Type B pancreatic cell (in vitro differentiated cells): ENCODE measurements at regions not wholly inside any gene's neighbourhood (a gene's known extent, or its start where the extent isn't known, plus 50 kb on each side); places are given as distances from the start of the nearest gene placed in this dataset.

ENCODE experiments used
- DNase-seq: peaks from one replicate; pipeline ENCODE4 v3.0.0; 2021; ENCODE audit warnings: mixed read lengths; ENCODE audit not compliant: unreplicated experiment; ENCODE audit errors: extremely low spot score
- H3K27ac Mint-ChIP-seq: 2 replicates; pipeline ENCODE4 v1.8.0; 2021; ENCODE audit warnings: mild to moderate bottlenecking, mixed read lengths
- H3K27me3 Mint-ChIP-seq: 2 replicates; pipeline ENCODE4 v1.8.0; 2021; ENCODE audit warnings: mixed read lengths
- H3K36me3 Mint-ChIP-seq: 2 replicates; pipeline ENCODE4 v1.8.0; 2021; ENCODE audit warnings: mixed read lengths
- H3K4me1 Mint-ChIP-seq: one replicate; pipeline ENCODE4 v1.8.0; 2021; ENCODE audit warnings: mixed read lengths; ENCODE audit not compliant: unreplicated experiment
- H3K4me3 Mint-ChIP-seq: 2 replicates; pipeline ENCODE4 v1.8.0; 2021; ENCODE audit warnings: mild to moderate bottlenecking, mixed read lengths
- H3K9me3 Mint-ChIP-seq: 2 replicates; pipeline ENCODE4 v1.8.0; 2021; ENCODE audit warnings: mixed read lengths
- TF ChIP-seq, protein P1 (sequence below): fragments of 200-600 bp; sonication (generic); conservative IDR thresholded peaks from 2 replicates; pipeline ENCODE4 v1.5.0; 2021; ENCODE audit warnings: antibody characterized with exemption, mild to moderate bottlenecking

DNA sequence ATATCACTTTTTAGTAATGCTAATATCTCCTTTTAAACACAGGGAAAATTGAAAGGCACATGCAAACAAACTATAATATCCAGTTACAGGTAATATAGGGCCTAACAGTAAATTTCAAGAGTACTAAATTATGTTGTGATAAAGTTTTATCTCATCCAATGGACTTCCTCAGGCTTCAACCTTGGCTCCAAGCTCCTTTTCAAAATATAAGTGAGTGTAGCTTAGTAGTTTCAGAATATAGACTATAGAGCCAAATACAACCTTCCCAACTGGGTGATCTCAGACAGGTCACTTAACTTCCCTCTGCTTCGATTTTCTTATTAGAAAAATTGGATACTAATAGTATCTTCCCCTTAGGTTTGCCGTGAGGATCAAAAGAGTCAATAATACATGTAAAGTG, 93.5 kb upstream of the PARD3B start:
- TF ChIP-seq, protein P1, sequence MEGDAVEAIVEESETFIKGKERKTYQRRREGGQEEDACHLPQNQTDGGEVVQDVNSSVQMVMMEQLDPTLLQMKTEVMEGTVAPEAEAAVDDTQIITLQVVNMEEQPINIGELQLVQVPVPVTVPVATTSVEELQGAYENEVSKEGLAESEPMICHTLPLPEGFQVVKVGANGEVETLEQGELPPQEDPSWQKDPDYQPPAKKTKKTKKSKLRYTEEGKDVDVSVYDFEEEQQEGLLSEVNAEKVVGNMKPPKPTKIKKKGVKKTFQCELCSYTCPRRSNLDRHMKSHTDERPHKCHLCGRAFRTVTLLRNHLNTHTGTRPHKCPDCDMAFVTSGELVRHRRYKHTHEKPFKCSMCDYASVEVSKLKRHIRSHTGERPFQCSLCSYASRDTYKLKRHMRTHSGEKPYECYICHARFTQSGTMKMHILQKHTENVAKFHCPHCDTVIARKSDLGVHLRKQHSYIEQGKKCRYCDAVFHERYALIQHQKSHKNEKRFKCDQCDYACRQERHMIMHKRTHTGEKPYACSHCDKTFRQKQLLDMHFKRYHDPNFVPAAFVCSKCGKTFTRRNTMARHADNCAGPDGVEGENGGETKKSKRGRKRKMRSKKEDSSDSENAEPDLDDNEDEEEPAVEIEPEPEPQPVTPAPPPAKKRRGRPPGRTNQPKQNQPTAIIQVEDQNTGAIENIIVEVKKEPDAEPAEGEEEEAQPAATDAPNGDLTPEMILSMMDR, result no peak
- H3K36me3 Mint-ChIP-seq, result no peaks in the 10 kb centered on the region
- H3K4me3 Mint-ChIP-seq, result no peak overlapping the region
- no peak for DNase-seq
- H3K27me3 Mint-ChIP-seq, result no peaks in the 10 kb centered on the region
- H3K27ac Mint-ChIP-seq, result peak overlapping the region; percentile 83
- H3K4me1 Mint-ChIP-seq, result peaks cover 51% of the 10 kb centered on the region
- H3K9me3 Mint-ChIP-seq, result no peaks in the 10 kb centered on the region

DNA sequence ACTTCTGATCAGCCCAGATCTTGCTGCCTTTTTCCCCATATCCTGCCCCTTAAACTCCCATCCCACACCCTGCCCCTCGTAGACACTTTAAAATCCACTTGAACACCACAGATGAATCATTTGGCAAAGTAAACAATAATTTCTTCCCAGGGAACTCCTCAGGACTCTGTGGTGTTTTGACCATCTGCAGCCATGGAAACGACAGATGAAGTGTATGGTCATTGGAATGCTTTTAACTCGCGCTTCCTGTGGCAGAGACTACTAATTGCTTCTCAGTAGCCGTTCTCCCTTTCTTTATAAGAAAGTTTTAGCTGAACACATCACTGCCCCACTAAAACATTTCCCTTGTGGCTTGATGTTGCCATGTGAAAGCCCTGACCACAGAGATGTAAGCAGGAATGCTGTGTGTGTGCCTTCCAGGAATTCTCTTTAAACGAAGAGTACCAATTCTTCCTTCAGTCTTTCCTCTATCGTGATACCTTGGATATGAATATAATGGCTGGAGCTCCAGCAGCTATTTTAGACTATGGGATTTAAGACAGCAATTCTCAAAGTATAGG, 92.7 kb upstream of the PARD3B start:
- no peak for DNase-seq
- Mint-ChIP-seq H3K4me1 (peaks cover 51% of the 10 kb centered on the region), H3K27ac (peak overlapping the region; percentile 83), H3K9me3 (no peaks in the 10 kb centered on the region), H3K27me3 (no peaks in the 10 kb centered on the region), H3K36me3 (no peaks in the 10 kb centered on the region), H3K4me3 (peak overlapping the region; percentile 50)
- TF ChIP-seq, protein P1, result no peak

DNA sequence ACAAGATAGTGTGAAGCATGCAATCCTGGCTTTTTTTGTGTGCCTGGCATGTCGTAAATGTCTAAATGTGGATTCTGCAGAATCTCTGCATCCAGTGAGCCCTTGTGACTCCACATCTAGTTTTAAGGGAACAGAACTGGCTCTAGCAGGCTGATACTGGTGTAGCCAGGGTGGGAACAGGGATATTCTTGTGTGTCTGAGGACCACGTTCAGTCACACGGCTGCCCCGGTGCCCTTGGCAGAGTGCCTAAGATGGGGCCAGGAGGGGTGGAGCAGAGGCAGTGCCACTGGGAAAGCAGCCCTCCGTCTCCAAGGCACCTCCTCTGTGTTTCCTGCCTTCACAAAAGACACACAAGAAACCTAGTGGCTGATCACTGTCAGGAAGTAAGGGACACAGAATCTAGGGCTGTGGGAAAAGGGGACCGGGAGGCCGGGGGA, 91.5 kb upstream of the PARD3B start:
- H3K27me3 Mint-ChIP-seq, result no peaks in the 10 kb centered on the region
- H3K9me3 Mint-ChIP-seq, result no peaks in the 10 kb centered on the region
- no peak for DNase-seq
- H3K36me3 Mint-ChIP-seq, result no peaks in the 10 kb centered on the region
- TF ChIP-seq, protein P1, result no peak
- H3K4me1 Mint-ChIP-seq, result peaks cover 51% of the 10 kb centered on the region
- H3K4me3 Mint-ChIP-seq, result no peak overlapping the region
- no peak overlapping the region for H3K27ac Mint-ChIP-seq

DNA sequence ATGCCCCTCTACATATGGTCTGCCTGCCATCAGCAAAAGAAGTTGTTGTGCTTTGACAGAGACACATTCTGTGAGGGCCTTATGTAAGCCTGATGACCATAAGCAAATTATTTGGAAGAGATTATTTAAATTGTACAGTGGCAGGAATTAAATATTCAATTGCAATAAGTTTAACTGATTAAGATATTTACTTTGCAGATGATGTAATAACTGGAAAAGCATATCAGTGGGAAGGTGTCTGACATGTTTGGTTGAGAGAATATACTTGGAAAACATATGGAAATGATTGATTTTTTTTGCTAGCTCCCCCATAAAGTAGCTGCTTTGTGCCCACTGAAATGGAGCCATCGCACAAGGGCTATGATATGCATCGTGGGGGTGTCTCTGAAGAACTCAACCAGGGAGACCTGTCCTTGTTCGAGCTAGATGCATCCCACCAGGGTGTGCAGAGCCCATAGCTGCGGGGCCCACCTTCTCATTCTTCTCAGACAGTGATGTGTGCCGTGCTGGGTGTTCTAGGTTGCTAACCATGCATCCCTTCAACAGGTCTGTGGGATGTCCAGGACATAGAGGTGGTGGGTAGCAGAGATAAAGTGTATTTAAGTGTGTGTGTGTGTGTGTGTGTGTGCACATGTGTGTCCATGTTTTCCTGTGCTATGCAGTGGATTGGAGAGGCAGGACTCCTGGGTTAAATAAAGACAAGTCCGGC, 90.4 kb upstream of the PARD3B start:
- peaks cover 3% of the 10 kb centered on the region for H3K9me3 Mint-ChIP-seq
- no peak overlapping the region for H3K4me3 Mint-ChIP-seq
- no peak for DNase-seq
- no peaks in the 10 kb centered on the region for H3K27me3 Mint-ChIP-seq
- H3K36me3 Mint-ChIP-seq, result no peaks in the 10 kb centered on the region
- TF ChIP-seq, protein P1, result no peak
- no peak overlapping the region for H3K27ac Mint-ChIP-seq
- H3K4me1 Mint-ChIP-seq, result peaks cover 46% of the 10 kb centered on the region

DNA sequence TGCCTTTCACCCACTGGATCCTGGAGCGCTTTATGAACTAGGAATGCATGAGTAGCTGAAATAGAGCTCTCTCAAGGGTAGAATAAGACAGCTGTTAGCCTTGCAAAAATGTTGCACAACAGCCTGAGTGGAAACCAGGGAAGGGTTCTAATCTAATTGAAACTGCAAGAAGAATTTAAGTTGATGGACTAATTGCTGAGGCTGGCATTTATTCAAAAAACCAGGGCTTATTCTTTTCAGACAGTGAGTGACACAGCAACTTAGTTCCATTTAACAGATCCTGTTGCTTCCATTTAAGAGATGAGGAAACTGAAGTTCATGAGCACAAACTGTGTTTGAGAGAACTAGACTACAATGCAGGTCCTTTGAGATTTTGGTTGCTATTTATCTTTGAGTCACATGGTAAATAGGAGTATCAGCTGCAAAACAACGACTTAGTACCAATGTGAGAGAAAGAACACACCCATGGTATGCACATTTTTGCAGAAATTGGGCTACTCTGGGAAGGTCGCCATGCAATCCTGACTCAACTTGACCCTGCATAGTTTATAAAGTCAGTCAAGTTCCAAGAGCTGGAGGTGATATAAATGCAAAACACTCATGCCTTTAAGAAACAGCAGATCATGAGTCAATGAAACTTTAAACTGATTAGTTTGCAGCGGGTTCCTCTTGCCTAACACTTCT, 76.4 kb upstream of the PARD3B start:
- no peak overlapping the region for H3K4me3 Mint-ChIP-seq
- DNase-seq, result no peak
- peaks cover 2% of the 10 kb centered on the region for H3K9me3 Mint-ChIP-seq
- TF ChIP-seq, protein P1, result no peak
- no peaks in the 10 kb centered on the region for H3K27me3 Mint-ChIP-seq
- H3K27ac Mint-ChIP-seq, result no peak overlapping the region
- H3K36me3 Mint-ChIP-seq, result no peaks in the 10 kb centered on the region
- peaks cover 13% of the 10 kb centered on the region for H3K4me1 Mint-ChIP-seq
